ENCODE measurements at regions not wholly inside any gene's neighbourhood (a gene's known extent, or its start where the extent isn't known, plus 50 kb on each side); places are given as distances from the start of the nearest gene placed in this dataset.

- POLR2A ChIA-PET: no interaction called here
- CTCF ChIA-PET: no interaction called here
Measured at GRCh38 chr16:6133009-6133557, 1035.5 kb upstream of the EEF2KMT start.

GRCh38 chr16:6132121-6132520, 1034.5 kb upstream of the EEF2KMT start:
- ChIA-PET POLR2A (no interaction called here), CTCF (no interaction called here)

DNA sequence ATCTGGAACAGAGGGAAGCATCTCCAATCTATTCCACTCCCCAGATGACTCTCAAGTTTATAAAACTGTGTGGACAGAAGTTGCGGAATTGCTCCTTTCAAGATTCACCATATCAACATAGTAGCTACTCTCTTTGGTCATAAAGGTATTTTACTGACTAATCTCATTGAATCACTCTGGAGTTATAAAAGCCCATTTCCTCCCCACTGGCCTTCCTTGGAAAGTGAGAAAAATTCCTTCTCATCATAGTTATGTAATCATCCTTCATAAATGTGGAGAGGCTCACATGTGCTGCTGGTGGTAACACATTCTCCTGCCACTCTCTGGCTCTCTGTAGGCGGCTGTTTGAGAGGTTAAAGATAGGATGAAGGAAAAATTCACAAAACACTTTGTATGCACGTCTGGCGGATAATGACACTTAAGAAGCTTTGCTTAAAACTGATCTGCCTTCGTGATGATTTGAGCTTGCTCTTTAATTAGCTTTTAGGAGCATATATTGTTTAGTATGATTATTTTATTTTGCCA, 1034.0 kb upstream of the EEF2KMT start:
- POLR2A ChIA-PET: no interaction called here

DNA sequence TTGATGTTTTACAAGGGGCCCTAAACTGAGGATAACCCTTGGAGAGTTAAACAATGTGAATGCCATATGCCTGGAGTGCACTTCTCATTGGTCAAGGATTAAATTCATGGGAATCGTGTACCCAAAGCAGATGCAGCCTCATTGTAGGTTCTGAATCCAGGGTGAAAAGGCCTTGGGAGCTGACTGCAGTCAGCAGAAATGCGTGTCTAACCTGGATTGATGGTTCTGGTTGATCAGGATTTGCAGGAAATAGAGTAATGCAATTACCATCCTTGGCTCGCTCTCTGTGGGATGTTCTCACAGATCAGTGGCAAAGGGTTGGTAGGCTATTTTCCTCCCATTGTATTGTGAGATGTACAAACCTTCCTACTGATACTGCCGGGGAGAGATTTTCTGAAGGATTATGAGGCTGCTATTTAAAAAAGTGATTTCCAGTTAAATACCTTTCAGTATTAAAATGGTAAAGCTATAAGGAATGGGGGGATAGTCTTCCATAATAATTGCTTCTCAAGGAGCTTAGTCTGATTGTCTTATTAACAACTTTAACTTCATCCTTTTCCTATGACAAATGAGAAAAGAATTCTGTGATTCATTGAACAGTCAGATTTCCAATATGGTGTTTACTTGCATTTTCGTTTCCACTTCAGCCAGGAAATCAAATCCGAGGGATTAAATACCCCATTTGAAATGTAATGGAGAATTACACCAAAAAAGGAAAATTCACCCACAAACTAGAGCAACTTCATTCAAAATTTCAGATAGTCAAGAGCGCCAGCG, 1028.1 kb upstream of the EEF2KMT start:
- CTCF ChIA-PET: no interaction called here
- POLR2A ChIA-PET: no interaction called here

More for the DNA sequence above, 1034.0 kb upstream of the EEF2KMT start:
- CTCF ChIA-PET: no interaction called here

- POLR2A ChIA-PET: no interaction called here
- CTCF ChIA-PET: no interaction called here
Measured at GRCh38 chr16:6124136-6124535, 1026.5 kb upstream of the EEF2KMT start.

GRCh38 chr16:6122401-6122800, 1024.8 kb upstream of the EEF2KMT start:
- CTCF ChIA-PET: no interaction called here
- POLR2A ChIA-PET: no interaction called here

GRCh38 chr16:6114691-6115090, 1017.1 kb upstream of the EEF2KMT start:
- ChIA-PET POLR2A (no interaction called here), CTCF (no interaction called here)

DNA sequence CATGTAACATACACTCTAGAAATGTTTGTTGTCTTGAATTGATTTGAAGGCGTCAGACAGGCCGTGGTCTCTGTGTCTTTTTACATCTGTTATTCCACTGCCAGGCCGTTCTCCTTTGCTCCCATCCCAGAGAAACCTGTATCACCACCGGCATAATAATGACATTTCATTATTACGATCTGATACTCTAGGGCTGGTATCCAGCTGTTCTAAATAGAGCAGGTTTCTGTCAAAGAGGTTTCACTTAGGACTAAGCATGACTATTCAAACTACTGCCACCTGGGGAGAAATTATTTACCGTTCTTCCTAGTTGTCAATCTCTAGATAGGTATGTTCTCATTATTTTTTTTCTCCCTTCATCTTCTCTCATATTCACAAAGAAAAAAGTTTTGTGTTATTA, 1016.2 kb upstream of the EEF2KMT start:
- ChIA-PET CTCF (no interaction called here), POLR2A (no interaction called here)

GRCh38 chr16:6112700-6113099, 1015.1 kb upstream of the EEF2KMT start:
- ChIA-PET CTCF (no interaction called here), POLR2A (no interaction called here)

DNA sequence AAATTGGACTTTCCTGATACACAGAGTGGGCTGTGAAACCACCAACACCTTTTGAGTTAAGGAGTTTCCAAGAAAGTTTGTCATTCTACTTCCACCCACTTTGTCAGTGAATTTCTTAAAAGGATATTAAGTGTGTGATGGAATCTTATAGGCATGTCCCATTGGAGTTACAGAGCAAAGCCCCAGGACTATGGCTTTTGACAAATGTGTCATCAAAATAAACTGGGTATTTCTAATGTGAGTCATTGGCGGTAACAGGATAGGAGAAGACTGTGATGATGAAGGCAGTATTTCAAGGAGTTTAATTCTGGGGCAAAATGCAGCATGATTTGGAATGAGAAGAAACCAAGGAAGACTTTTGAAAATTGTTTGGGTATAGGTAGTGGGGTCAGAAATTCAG, 1013.8 kb upstream of the EEF2KMT start:
- POLR2A ChIA-PET: no interaction called here
- CTCF ChIA-PET: no interaction called here

DNA sequence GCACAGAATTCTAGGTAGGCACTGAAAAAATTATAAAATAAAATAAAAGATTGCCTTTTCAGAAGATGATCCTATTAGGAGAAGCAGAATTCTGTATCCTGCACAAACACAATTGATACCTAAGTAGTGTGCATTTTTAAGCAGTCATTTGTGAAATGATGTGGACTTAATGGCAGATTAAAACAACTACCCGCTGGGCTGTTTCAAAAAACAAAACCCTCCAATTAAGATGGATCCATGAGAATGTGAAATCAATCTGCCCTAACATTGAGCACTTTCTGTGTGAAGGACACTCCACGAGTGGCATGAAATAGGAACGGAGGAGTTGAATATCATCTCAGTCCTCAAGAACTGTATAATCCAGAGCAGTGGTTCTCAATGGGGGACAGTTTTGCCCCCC, 1012.8 kb upstream of the EEF2KMT start:
- CTCF ChIA-PET: no interaction called here
- POLR2A ChIA-PET: no interaction called here

DNA sequence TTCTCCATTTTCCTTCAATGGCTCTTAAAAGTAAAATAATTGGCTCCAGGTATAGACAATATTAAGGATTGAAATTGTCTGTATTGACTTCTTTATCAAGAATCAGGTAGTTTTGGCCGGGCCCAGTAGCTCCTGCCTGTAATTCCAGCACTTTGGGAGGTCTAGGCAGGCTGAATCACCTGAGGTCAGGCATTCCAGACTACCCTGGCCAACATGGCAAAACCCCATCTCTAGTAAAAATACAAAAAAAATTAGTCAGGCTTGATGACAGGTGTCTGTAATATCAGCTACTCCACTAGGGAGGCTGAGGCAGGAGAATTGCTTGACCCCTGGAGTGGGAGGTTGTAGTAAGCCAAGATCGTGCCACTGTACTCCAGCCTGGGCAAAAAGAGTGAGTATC, 1008.5 kb upstream of the EEF2KMT start:
- CTCF ChIA-PET: no interaction called here
- POLR2A ChIA-PET: no interaction called here

GRCh38 chr16:6105115-6105514, 1007.5 kb upstream of the EEF2KMT start:
- ChIA-PET CTCF (no interaction called here), POLR2A (no interaction called here)

GRCh38 chr16:6104428-6104827, 1006.8 kb upstream of the EEF2KMT start:
- POLR2A ChIA-PET: no interaction called here
- CTCF ChIA-PET: no interaction called here

DNA sequence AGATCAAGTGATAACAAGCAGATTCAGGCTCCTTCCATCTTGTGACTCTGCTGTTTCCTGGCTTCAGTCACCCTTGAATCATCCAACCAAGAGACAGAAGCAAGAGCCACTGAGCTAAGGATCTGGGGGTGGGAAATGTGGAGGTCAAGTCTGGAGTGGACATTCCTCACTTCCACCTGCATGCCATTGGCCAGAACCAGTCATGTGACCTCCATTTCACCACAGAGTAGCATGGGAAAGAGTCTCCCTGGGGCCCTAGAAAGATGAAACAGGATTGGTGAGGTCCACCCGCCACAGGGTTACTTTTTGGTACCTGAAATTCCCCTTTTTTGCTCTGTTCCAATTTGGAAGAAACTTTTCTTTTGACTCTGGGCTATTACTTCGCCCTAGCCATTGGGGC, 1006.0 kb upstream of the EEF2KMT start:
- CTCF ChIA-PET: no interaction called here
- POLR2A ChIA-PET: no interaction called here

DNA sequence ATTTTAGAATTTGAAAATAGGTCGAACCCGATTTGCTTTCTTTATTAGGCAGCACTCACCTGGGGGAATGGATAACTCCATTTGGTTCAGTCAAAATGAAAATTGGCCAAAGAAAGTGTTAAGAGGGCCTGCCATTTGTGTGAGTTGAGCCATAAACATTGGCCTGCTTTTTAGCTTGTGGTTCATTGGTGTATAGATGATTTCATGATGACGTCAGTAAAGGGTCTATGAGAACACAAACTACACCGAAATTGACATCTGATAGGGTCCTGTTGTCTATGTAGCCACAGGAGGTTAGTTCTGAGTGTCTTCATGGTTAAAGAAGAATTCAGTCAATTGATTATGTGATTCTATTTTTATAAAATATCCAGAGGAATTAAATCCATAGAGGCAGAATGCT, 1001.5 kb upstream of the EEF2KMT start:
- ChIA-PET CTCF (no interaction called here), POLR2A (no interaction called here)

DNA sequence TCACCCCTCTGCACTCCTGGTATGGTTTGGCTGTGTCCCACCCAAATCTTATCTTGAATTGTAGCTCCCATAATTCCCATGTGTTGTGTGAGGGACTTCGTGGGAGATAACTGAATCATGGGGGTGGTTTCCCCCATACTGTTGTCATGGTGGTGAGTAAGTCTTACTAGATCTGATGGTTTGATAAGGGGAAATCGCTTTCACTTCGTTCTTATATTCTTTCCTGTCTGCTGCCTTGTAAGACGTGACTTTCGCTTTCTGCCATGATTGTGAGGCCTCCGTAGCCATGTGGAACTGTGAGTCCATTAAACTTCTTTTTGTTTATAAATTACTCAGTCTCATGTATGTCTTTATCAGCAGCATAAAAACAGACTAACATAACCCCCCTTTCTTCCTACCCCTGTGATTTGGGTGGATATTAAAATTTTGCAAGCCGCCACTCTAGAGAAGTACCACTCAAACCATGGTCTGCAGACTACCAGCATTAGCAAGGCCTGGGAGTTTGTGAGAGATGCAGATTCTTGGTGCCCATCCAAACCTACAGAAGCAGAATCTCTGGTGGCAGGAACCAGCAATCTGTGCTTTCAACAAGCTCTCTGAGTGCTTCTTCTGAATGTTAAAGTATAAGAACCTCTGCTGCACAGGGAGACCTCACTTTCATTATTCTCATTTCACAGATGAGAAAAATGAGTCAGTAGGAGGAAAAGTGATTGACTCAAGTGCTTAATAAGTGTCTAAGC, 999.5 kb upstream of the EEF2KMT start:
- POLR2A ChIA-PET: no interaction called here
- CTCF ChIA-PET: no interaction called here

GRCh38 chr16:6095414-6095813, 997.8 kb upstream of the EEF2KMT start:
- ChIA-PET POLR2A (no interaction called here), CTCF (no interaction called here)

GRCh38 chr16:6091021-6091420, 993.4 kb upstream of the EEF2KMT start:
- ChIA-PET POLR2A (no interaction called here), CTCF (no interaction called here)

DNA sequence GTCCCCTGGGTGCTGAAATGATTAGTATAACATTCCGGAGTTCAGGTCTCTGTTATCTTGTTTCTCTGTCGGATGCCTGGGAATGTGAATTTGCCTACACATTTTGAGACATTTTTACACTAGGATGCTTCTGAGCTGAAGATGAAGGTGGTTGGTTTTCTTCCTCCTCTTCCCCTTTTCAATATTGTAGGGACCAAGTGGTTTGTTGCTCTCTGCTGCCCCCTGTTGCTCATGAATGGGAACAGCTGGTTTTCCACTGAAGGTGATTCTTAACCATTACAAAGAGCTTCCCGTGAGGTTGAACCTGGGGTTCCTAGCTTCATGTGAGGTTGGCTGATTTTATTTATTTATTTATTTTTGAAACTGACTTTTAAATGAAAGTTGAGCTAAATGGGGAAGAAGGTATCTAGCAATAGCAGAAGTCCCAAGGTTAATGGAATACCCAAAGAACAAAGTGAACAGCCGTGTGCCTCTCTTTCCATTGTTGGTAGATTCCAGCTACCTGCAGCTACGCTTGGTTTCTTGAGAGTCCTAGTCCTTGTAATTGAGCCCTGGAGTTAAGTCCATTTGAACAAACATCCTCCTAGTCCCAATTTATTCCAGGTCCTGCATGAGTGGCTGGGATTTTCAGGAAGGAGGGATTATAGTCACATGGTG, 983.9 kb upstream of the EEF2KMT start:
- CTCF ChIA-PET: no interaction called here
- POLR2A ChIA-PET: no interaction called here

DNA sequence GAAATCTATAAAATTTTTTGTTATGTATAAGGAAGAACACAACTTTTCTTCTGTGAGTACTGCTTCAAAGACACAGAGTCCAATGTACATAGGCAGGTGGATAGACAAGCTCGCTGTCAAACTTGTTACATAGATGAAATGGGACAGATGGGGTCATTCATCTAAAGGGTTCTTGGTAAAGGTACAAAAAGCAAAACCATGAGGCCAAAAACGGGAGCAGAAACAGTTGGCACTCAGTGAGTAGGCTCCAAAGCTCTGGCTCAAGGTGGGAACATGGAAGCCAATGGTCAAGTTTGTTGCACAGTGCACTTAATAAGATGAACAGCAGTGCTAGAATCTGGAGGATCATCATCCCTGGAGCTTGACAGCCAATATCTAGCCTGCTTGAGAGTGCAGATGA, 979.0 kb upstream of the EEF2KMT start:
- POLR2A ChIA-PET: no interaction called here
- CTCF ChIA-PET: no interaction called here
